ENCODE measurements at regions not wholly inside any gene's neighbourhood (a gene's known extent, or its start where the extent isn't known, plus 50 kb on each side); places are given as distances from the start of the nearest gene placed in this dataset.
"Not testable (repeated sequence)": the region's sequence is repeated elsewhere in the genome, so short reads cannot be mapped to it uniquely, and the experiment has no call there.

DNA sequence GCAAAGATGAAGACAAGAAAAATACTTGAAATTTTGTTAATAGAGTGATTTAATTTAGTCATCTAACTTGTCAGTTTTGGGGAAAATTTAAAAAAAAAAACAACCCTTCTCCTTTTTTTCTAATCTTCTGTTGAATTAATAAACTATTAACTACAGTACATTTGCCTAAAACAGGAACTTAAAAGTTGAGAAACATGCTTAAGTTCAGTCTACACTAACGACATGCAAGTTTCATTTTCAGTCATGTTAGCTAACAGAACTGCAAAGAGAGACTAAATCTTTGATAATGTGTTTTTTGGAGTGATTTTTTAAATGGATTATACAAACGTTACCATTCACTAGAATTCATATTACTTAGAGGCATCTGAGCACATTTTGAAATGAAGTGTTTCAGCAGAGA is 71.9 kb upstream of the MBNL1 start:
- no peak for DNase-seq (ENCODE audit: low spot score)

DNA sequence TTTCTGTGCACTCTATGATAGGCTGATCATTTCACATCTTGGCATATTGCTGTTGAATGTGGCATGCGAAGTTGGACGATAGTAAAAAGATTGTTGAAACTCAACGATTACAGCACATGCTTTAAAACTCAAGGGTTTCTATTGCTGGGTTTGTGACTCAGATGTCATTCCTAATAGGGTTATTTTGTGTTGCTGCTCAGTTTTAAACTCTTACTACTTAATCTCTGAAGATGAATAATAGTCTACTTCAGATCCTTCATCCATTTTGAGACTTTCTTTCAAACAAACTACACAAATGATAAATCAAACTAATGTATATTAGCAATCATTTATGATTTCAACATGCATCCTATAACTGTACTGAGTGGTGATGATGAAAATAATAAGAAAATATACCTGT is 71.3 kb upstream of the MBNL1 start:
- DNase-seq (ENCODE audit: low spot score), result no peak

DNA sequence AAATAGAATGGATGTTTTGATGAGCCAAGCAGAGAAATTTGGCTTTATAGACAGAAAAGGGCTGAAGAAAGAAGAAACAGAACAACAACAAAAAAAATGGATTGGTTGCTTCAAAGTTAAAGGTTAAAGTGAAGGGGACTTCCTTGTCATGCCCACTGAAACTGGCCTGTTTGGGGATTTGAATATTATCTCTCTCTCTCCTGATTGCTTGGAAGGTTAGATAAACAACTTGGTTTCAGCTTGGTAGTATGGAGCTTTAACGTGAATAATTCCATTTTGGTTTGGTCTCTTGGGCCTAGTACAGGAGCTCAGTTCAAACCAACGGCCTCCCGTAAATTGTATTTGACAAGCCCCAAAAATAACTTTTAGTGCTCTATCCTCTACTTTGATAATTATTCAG is 70.8 kb upstream of the MBNL1 start:
- no peak for DNase-seq (ENCODE audit: low spot score)

DNA sequence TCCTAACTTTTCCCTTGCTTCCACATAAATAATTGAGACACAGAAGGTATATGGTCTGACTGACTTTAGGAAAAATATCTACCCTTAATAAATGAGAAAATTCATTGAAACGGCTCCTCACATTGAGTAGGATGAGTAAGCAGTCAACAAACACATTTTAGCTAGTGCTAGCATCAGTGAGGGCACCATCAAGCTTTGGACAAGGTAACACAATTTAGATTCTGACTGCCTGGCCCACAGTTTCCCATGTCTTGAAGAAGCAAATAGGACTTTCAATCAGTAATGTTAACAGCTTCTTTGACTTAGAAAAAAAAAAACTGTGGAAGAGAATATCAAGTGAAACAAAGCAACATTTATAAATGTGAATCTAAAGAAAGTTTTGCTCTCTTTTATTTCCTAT is 70.1 kb upstream of the MBNL1 start:
- no peak for DNase-seq (ENCODE audit: low spot score)

DNA sequence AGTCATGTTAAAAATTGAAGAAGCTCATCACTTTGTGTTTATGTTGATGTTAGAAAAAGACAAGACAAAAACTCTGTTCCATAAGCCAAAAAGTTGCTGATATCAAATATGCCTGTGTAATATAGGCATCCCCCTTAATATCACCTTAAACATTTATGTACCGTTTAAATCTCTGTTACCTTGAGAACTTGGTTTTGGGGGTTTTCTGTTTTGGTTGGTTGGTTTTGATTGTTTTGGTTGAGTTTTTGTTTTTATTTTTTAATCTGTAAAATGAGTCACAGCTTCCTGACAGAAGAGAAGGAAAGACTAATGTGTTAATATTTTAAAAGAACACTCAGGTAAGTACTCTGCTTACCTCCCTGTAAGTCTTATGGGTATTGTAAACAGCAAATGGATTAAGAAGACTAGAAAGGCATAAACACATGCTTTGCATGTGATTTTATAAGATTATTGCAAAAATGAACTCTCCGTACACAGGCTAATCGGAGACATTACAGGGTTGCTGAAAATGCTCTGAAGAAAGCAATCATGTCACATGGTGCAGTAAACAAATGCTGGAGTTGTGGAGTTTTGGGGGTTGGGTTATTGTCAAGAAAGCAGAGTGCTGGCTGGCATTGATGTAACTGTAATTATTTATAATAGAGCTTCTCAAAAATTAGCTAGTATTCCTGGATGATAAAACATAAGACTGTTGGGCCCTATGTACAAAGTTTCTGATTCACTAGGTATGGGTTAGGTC is 69.5 kb upstream of the MBNL1 start:
- no peak for DNase-seq (ENCODE audit: low spot score)

DNA sequence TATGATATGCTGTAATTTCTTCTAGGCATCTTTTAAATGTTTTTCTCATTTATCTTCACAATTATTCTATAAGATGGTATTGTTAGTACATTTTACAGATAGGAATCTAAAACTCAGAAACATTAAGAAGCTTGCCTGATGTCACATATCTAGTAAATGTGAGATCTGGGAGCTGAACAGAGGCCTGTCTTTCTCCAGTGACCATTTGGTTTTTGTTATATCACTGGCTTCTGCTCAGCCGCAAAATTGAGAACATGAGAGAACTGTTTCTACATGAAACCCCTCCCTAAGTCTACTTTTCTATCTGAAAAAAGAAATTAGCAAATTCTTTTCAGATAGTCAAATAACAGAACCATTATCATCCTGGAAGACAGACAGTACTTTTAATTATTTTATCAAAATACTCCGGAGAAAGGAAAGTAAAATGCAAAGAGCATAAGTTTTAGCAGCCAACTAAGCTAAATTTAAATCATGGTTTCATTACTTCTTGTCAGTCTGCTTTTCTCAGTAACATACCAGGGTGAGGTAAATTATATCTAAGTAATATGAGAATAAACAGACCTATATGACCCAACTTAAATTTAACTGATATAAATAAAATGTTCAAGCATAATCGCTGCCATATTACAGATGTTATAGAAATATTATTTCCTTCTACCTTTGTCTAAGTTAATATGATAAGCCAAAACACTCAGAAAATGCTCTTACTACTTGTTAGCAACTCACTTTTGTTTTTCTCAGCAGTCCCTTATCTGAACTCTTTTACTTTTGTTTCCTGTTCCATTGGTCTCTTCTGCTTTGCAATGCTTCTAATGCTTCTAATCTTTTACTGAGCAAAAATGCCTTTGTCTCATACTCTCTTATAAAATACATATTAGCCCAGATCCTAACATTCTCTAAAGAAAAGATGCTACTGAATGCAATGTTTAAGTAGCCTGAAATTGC is 68.0 kb upstream of the MBNL1 start:
- DNase-seq (ENCODE audit: low spot score), result no peak

DNA sequence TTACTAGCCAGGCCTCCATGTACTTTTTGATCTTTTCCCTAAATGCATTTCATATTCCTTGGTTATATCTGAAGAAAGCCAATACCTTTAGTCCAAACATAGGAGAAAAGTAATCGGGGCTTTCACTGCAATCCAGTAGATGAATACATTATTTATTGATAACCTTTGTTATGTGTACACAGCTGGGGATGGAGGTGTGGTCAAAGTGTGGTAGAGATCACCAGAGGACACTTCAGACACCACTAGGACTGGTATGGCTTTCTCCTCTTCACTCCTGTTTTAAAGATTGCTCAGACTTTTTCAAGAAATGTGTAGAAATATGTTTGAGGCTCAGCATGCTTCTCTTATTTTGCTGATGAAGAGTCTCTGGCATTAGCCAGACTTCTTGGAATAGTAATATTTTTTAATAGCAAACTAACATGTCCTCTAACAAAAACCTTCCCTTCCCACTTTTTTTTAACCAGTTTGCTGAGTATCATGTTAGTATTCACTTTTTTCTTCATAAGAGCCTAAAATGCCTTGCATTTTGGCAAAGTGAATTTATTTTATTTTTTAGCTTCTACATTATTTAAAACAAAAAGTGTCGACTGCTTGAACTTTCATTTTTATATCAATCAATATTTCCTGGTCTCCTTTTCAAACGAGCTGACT is 65.6 kb upstream of the MBNL1 start:
- DNase-seq (ENCODE audit: low spot score), result no peak

DNA sequence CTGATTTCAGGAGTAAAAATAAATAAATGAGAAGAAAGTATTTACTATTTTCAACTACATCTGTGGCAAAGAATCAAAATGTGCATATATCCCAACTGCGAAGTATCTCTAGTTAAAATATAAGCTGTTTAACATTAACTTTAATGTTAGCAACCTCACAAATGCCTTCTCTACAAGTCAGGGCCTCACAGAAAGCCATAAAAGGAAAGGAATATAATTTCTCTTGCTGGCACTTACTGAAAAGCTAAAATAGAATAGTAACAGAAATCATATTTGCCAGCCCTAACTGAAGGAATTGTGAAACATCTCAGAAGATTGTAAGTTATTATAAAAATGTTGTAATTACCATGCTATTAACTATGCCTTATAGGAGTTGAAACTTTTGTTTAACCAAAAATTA is 65.1 kb upstream of the MBNL1 start:
- no peak for DNase-seq (ENCODE audit: low spot score)

DNA sequence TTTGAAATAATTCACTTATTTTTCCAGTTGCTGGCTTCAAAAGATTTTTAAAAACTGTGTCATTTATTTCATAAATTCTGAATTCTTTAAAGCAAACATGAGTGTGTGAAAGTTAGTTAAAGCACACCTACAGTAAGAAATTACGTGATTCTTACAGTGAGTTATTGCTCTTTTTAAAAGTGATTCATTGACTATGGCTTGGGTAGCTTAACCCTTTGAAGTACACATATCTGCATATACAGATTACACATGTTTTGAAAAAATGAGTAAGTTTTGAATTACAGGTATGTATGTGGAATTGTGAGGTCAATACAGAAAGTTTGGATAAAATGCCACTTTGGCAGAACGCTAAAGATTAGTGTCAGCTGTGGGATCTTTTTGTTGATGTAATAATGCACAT is 64.5 kb upstream of the MBNL1 start:
- DNase-seq (ENCODE audit: low spot score), result no peak

DNA sequence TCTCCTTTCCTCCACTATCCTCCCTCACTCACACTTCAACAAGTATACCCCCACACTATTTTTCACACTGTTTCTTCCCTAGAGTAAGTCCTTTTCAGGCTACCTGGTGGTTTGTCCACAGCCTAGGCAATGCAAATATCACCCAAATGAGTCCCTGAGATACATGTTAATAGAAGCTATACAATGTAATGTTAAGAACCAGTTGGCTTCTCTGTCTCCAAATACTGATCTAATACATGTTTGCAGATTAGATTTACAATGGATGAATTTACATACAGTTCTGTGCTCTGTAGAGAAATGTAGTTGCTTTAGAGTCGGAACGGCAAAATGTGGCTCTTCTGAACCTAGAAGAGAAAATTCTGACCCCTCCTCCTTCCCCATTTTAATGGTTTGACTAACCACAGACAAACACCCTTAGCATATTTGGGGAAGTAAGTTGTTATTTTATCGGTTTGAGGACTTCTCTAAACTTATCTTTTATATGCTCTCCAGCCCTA is 63.6 kb upstream of the MBNL1 start:
- DNase-seq (ENCODE audit: low spot score), result no peak

DNA sequence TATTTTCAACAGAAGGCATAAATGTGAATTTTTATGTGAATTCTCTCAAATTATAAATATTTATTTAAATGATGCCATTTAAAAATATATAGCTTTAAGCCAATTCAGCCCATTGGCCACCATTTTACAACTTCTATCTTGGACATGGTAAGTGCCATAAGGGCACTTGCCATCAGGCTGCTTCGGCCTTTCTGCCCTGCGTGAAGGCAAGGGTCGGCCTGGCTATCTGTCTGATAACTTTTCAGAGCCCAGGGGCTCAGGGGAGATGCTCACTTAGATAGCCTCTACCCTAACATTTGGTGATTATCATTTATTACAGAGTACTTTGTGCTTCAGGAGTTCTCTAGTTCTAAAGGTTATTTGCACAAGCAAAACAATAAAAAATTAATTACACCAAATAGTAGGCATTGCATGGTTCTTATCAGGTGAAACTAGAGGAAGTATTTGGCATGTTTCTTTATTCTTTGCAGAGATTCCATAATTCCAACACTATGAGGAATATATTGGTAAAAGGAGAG is 62.4 kb upstream of the MBNL1 start:
- no peak for DNase-seq (ENCODE audit: low spot score)

DNA sequence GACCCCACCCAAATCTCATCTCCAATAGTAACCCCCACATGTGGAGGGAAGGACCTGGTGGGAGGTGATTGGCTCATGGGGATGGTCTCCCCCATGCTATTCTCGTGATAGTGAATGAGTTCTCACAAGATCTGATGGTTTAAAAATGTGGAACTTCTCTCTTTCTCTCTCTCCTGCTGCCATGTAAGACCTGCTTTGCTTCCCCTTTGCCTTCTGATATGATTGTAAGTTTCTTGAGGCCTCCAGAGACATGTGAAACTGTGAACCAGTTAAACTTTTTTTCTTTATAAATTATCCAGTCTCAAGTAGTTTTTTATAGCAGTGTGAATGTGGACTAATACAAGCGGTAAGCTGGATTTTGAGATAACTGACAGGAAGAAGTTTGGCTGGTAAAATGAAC is 60.3 kb upstream of the MBNL1 start:
- no peak for DNase-seq (ENCODE audit: low spot score)

DNA sequence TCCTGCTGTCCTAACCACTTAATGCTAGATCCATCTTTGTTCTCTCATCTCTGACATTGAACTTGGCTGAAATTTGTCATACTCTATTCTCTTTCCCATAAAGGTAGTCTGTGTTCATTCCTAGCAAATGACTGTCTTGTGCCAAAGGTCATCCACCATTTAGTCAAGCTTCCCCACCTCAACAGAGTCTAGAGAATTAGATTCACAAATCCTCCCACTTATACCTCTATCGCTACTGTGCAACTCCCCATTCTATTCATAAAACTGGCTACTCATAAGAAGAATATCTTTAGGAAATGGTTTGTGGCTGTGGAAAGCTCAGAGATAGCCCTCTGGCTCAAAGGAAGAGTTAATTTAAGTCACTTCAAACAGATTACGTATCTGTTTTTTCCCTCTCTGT is 59.7 kb upstream of the MBNL1 start:
- no peak for DNase-seq (ENCODE audit: low spot score)

DNA sequence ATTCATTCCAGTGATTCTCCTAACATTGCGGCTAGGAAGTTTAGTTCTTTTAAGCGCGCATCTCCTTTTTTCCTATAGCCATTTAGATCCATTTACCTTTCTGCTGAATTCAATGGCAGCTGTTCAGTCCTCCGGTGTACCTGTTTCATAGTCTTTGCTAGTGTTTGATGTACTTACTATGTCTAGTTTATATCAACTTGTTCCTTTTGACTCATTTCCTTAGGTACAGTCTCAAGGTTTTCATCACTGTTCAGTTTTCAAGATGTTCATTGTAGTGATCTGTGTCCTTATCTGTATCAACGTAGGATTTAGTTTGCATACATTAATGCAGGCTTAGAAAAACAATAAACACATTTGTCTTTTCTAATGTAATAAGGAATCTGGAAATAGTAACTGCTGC is 59.0 kb upstream of the MBNL1 start:
- no peak for DNase-seq (ENCODE audit: low spot score)

DNA sequence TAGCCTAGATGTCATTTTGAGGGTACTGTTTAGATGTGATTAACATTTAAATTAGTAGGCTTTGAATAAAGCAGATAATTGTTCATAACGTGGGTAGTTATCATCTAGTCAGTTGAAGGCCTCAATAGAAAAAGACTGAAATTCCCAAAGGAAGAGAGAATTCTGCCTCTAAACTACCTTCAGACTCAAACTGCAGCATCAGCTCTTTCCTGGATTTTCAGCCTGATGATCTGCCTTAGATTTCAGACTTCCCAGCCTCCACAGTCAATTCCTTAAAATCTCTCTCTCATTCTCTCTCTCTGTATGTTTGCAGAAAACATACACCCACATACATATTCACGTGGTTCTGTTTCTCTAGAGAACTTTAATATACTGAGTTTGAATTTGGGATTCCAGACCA is 58.0 kb upstream of the MBNL1 start:
- no peak for DNase-seq (ENCODE audit: low spot score)

DNA sequence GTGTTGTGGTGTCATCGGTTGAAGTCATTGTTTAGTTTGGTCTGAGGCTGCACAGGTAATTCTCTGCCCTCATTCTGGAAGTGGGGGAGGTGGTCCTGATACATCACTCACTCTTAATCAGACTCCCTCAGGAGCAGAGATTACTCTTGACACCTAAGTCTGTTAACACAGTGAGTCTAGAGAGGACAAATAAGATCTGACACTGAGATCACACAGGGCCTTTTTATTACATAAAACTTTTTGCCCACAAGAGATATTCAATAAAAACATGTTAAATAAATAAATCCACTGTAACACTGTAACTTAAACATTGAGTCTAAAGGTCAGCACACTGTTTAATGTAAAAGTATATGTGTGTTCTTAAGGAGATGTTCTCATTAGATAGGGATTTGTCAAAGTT is 57.1 kb upstream of the MBNL1 start:
- DNase-seq (ENCODE audit: low spot score), result no peak

DNA sequence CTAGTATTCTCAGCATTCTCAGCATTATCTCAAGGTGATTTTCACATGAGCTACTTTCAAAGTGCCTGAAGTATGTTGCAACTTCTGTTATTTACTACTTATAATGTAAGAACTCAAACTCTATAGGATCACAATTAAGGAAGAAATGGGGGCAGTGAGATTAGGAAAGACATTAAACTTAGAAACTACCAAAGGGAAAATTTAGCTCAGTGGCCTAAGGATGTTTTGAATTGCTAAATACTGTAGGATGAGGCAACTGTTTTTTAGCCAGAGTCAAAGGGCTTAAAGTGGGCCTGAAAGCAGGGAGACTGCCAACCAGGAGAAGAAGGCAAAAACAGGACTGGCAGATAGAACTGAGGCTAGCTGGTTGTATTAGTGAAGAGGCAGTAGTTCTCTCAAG is 55.5 kb upstream of the MBNL1 start:
- DNase-seq (ENCODE audit: low spot score), result no peak

DNA sequence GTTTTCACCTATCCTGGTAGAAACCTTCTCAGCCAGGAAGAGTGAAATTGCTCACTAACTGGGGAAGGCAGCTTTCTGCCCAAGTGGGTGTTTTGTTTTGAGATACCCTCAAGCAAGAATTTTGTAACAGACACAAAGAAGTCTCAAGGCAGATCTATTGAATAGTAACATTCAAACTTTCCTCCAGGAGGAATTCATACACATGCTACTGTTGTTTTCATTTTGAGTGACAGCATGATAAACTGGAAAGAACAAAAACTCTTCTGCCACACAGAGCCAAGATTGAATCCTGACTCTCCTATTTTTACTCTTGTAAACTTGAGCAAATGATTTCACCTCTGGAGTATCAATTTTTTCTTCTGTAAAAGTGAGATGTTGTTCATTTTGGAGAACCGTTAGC is 54.8 kb upstream of the MBNL1 start:
- DNase-seq (ENCODE audit: low spot score), result no peak

DNA sequence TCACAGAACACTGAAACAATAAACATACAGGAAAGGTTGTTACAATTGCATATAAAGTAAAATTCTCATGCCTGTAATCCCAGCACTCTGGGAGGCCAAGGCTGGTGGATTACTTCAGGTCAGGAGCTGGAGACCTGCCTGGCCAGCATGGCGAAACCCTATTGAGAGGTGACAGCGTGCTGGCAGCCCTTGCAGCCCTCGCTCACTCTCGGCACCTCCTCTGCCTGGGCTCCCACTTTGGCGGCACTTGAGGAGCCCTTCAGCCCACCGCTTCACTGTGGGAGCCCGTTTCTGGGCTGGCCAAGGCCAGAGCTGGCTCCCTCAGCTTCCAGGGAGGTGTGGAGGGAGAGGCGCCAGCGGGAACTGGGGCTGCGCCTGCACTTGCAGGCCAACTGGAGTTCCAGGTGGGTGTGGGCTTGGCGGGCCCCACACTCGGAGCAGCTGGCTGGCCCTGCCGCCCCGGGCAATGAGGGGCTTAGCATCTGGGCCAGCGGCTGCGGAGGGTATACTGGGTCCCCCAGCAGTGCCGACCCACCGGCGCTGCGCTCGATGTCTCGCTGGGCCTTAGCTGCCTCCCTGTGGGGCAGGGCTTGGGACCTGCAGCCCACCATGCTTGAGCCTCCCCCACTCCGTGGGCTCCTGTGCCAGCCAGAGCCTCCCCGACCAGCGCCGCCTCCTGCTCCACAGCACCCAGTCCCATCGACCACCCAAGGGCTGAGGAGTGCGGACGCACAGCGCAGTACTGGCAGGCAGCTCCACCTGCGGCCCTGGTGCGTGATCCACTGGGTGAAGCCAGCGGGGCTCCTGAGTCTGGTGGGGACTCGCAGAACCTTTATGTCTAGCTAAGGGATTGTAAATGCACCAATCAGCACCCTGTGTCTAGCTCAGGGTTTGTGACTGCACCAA is 51.5 kb upstream of the MBNL1 start:
- DNase-seq (ENCODE audit: low spot score), result not testable (repeated sequence)

DNA sequence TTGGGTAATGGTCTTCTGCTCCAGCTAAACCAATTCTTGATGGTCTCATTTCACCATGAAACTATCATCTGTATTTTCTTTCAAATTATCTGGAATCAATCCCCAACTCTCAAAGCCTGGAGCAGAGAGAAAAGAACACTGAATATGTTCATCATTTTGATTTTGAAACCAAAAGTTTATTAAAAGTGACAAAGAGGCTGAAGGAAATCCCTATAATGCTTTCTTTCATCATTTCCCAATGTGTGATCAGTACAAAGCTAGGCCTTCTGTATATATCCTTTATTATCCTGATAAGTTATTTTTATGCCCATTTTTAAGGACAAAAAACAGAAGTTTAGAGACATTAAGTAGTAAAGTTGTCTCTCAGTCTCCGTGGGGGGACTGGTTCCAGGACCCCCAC is 50.1 kb upstream of the MBNL1 start:
- no peak for DNase-seq (ENCODE audit: low spot score)

Data from globus pallidus (tissue), 1 donor.